ENCODE measurements at regions not wholly inside any gene's neighbourhood (a gene's known extent, or its start where the extent isn't known, plus 50 kb on each side); places are given as distances from the start of the nearest gene placed in this dataset.
"Not testable (repeated sequence)": the region's sequence is repeated elsewhere in the genome, so short reads cannot be mapped to it uniquely, and the experiment has no call there.

- no peak overlapping the region for H3K27ac Mint-ChIP-seq
- H3K4me1 Mint-ChIP-seq (ENCODE audit: low read depth) = no peaks in the 10 kb centered on the region
- H3K4me3 Mint-ChIP-seq (ENCODE audit: low read depth) = no peak overlapping the region
- no peaks in the 10 kb centered on the region for H3K27me3 Mint-ChIP-seq (ENCODE audit: low read depth)
- peaks cover 12% of the 10 kb centered on the region for H3K9me3 Mint-ChIP-seq
- no peaks in the 10 kb centered on the region for H3K36me3 Mint-ChIP-seq (ENCODE audit: low read depth)
- intact Hi-C loops (cut with micrococcal nuclease) = no loop called here
- no peak for DNase-seq (ENCODE audit: low spot score)
Observed at GRCh38 chr10:55214608-55215007, 413.6 kb upstream of the PCDH15 start.

- Mint-ChIP-seq H3K36me3 (ENCODE audit: low read depth) (no peaks in the 10 kb centered on the region), H3K27ac (no peak overlapping the region), H3K27me3 (ENCODE audit: low read depth) (no peaks in the 10 kb centered on the region), H3K9me3 (peaks cover 21% of the 10 kb centered on the region), H3K4me1 (ENCODE audit: low read depth) (no peaks in the 10 kb centered on the region), H3K4me3 (ENCODE audit: low read depth) (no peak overlapping the region)
- no peak for DNase-seq (ENCODE audit: low spot score)
- intact Hi-C loops (cut with micrococcal nuclease) = no loop called here
Observed at GRCh38 chr10:55212051-55212450, 411.0 kb upstream of the PCDH15 start.

- H3K27ac Mint-ChIP-seq = no peak overlapping the region
- no peaks in the 10 kb centered on the region for H3K27me3 Mint-ChIP-seq (ENCODE audit: low read depth)
- H3K4me3 Mint-ChIP-seq (ENCODE audit: low read depth) = no peak overlapping the region
- H3K4me1 Mint-ChIP-seq (ENCODE audit: low read depth) = no peaks in the 10 kb centered on the region
- H3K36me3 Mint-ChIP-seq (ENCODE audit: low read depth) = no peaks in the 10 kb centered on the region
- intact Hi-C loops (cut with micrococcal nuclease) = no loop called here
- DNase-seq (ENCODE audit: low spot score) = no peak
- peaks cover 18% of the 10 kb centered on the region for H3K9me3 Mint-ChIP-seq
Observed at GRCh38 chr10:55203874-55204273, 402.8 kb upstream of the PCDH15 start.

GRCh38 chr10:55203319-55203718 is 402.3 kb upstream of the PCDH15 start:
- H3K27ac Mint-ChIP-seq = no peak overlapping the region
- no peaks in the 10 kb centered on the region for H3K36me3 Mint-ChIP-seq (ENCODE audit: low read depth)
- intact Hi-C loops (cut with micrococcal nuclease) = no loop called here
- no peaks in the 10 kb centered on the region for H3K4me1 Mint-ChIP-seq (ENCODE audit: low read depth)
- no peak overlapping the region for H3K4me3 Mint-ChIP-seq (ENCODE audit: low read depth)
- no peaks in the 10 kb centered on the region for H3K27me3 Mint-ChIP-seq (ENCODE audit: low read depth)
- peaks cover 19% of the 10 kb centered on the region for H3K9me3 Mint-ChIP-seq
- DNase-seq (ENCODE audit: low spot score) = no peak

GRCh38 chr10:55200020-55200419 is 399.0 kb upstream of the PCDH15 start:
- Mint-ChIP-seq H3K36me3 (ENCODE audit: low read depth) (no peaks in the 10 kb centered on the region), H3K9me3 (peaks cover 20% of the 10 kb centered on the region), H3K4me1 (ENCODE audit: low read depth) (no peaks in the 10 kb centered on the region), H3K27ac (no peak overlapping the region), H3K27me3 (ENCODE audit: low read depth) (no peaks in the 10 kb centered on the region), H3K4me3 (ENCODE audit: low read depth) (no peak overlapping the region)
- DNase-seq (ENCODE audit: low spot score) = no peak
- intact Hi-C loops (cut with micrococcal nuclease) = no loop called here

- Mint-ChIP-seq H3K9me3 (peaks cover 11% of the 10 kb centered on the region), H3K27me3 (ENCODE audit: low read depth) (no peaks in the 10 kb centered on the region), H3K27ac (no peak overlapping the region), H3K4me3 (ENCODE audit: low read depth) (no peak overlapping the region), H3K4me1 (ENCODE audit: low read depth) (no peaks in the 10 kb centered on the region), H3K36me3 (ENCODE audit: low read depth) (no peaks in the 10 kb centered on the region)
- DNase-seq (ENCODE audit: low spot score) = no peak
- intact Hi-C loops (cut with micrococcal nuclease) = no loop called here
Observed at GRCh38 chr10:55191236-55191860, 390.3 kb upstream of the PCDH15 start.

- DNase-seq (ENCODE audit: low spot score) = no peak
- Mint-ChIP-seq H3K27me3 (ENCODE audit: low read depth) (no peaks in the 10 kb centered on the region), H3K4me3 (ENCODE audit: low read depth) (no peak overlapping the region), H3K36me3 (ENCODE audit: low read depth) (no peaks in the 10 kb centered on the region), H3K4me1 (ENCODE audit: low read depth) (no peaks in the 10 kb centered on the region), H3K27ac (no peak overlapping the region), H3K9me3 (peaks cover 8% of the 10 kb centered on the region)
- intact Hi-C loops (cut with micrococcal nuclease) = no loop called here
Observed at GRCh38 chr10:55183993-55184392, 383.0 kb upstream of the PCDH15 start.

- no peaks in the 10 kb centered on the region for H3K4me1 Mint-ChIP-seq (ENCODE audit: low read depth)
- intact Hi-C loops (cut with micrococcal nuclease) = no loop called here
- H3K4me3 Mint-ChIP-seq (ENCODE audit: low read depth) = no peak overlapping the region
- no peaks in the 10 kb centered on the region for H3K27me3 Mint-ChIP-seq (ENCODE audit: low read depth)
- peaks cover 8% of the 10 kb centered on the region for H3K9me3 Mint-ChIP-seq
- H3K36me3 Mint-ChIP-seq (ENCODE audit: low read depth) = no peaks in the 10 kb centered on the region
- DNase-seq (ENCODE audit: low spot score) = no peak
- no peak overlapping the region for H3K27ac Mint-ChIP-seq
Observed at GRCh38 chr10:55180357-55180756, 379.3 kb upstream of the PCDH15 start.

GRCh38 chr10:55174419-55174818 is 373.4 kb upstream of the PCDH15 start:
- Mint-ChIP-seq H3K4me1 (ENCODE audit: low read depth) (no peaks in the 10 kb centered on the region), H3K27me3 (ENCODE audit: low read depth) (no peaks in the 10 kb centered on the region), H3K27ac (no peak overlapping the region), H3K4me3 (ENCODE audit: low read depth) (no peak overlapping the region), H3K9me3 (peaks cover 1% of the 10 kb centered on the region), H3K36me3 (ENCODE audit: low read depth) (no peaks in the 10 kb centered on the region)
- DNase-seq (ENCODE audit: low spot score) = no peak
- intact Hi-C loops (cut with micrococcal nuclease) = no loop called here

- H3K27me3 Mint-ChIP-seq (ENCODE audit: low read depth) = no peaks in the 10 kb centered on the region
- intact Hi-C loops (cut with micrococcal nuclease) = no loop called here
- no peak overlapping the region for H3K4me3 Mint-ChIP-seq (ENCODE audit: low read depth)
- H3K9me3 Mint-ChIP-seq = peaks cover 4% of the 10 kb centered on the region
- H3K36me3 Mint-ChIP-seq (ENCODE audit: low read depth) = no peaks in the 10 kb centered on the region
- no peak for DNase-seq (ENCODE audit: low spot score)
- no peak overlapping the region for H3K27ac Mint-ChIP-seq
- no peaks in the 10 kb centered on the region for H3K4me1 Mint-ChIP-seq (ENCODE audit: low read depth)
Observed at GRCh38 chr10:55169493-55169892, 368.5 kb upstream of the PCDH15 start.

GRCh38 chr10:55168343-55168742 is 367.3 kb upstream of the PCDH15 start:
- H3K4me3 Mint-ChIP-seq (ENCODE audit: low read depth) = no peak overlapping the region
- H3K36me3 Mint-ChIP-seq (ENCODE audit: low read depth) = no peaks in the 10 kb centered on the region
- H3K27ac Mint-ChIP-seq = no peak overlapping the region
- H3K27me3 Mint-ChIP-seq (ENCODE audit: low read depth) = no peaks in the 10 kb centered on the region
- no peak for DNase-seq (ENCODE audit: low spot score)
- intact Hi-C loops (cut with micrococcal nuclease) = no loop called here
- no peaks in the 10 kb centered on the region for H3K4me1 Mint-ChIP-seq (ENCODE audit: low read depth)
- H3K9me3 Mint-ChIP-seq = peaks cover 4% of the 10 kb centered on the region

- H3K4me1 Mint-ChIP-seq (ENCODE audit: low read depth) = no peaks in the 10 kb centered on the region
- DNase-seq (ENCODE audit: low spot score) = no peak
- no peak overlapping the region for H3K27ac Mint-ChIP-seq
- no peaks in the 10 kb centered on the region for H3K36me3 Mint-ChIP-seq (ENCODE audit: low read depth)
- H3K27me3 Mint-ChIP-seq (ENCODE audit: low read depth) = no peaks in the 10 kb centered on the region
- H3K4me3 Mint-ChIP-seq (ENCODE audit: low read depth) = no peak overlapping the region
- H3K9me3 Mint-ChIP-seq = peaks cover 8% of the 10 kb centered on the region
- intact Hi-C loops (cut with micrococcal nuclease) = no loop called here
Observed at GRCh38 chr10:55163388-55163979, 362.5 kb upstream of the PCDH15 start.

- H3K4me3 Mint-ChIP-seq (ENCODE audit: low read depth); H3K36me3 Mint-ChIP-seq (ENCODE audit: low read depth); H3K4me1 Mint-ChIP-seq (ENCODE audit: low read depth); H3K27me3 Mint-ChIP-seq (ENCODE audit: low read depth); H3K27ac Mint-ChIP-seq; DNase-seq (ENCODE audit: low spot score); H3K9me3 Mint-ChIP-seq; intact Hi-C loops (cut with micrococcal nuclease): not testable (repeated sequence)
Observed at GRCh38 chr10:55162321-55162720, 361.3 kb upstream of the PCDH15 start.
